ENCODE measurements at regions not wholly inside any gene's neighbourhood (a gene's known extent, or its start where the extent isn't known, plus 50 kb on each side); places are given as distances from the start of the nearest gene placed in this dataset.
"Not testable (repeated sequence)": the region's sequence is repeated elsewhere in the genome, so short reads cannot be mapped to it uniquely, and the experiment has no call there.

GRCh38 chr7:119994928-119995327, 278.0 kb upstream of the KCND2 start:
- ChIA-PET POLR2A (ENCODE audit: low non-redundant PET) (no interaction called here), CTCF (no interaction called here)
- no TSS peak for BruUV-seq (replicated peaks)
- no peak for DNase-seq (ENCODE audit: low spot score)
- Histone ChIP-seq H3K27ac (ENCODE audit: low read depth, low read length, poor library complexity, severe bottlenecking) (no peak overlapping the region), H3K36me3 (ENCODE audit: insufficient read depth, low read length, poor library complexity, severe bottlenecking) (no peaks in the 10 kb centered on the region), H3K4me3 (ENCODE audit: low read depth, low read length, poor library complexity, severe bottlenecking) (no peak overlapping the region), H3K9me3 (ENCODE audit: low read depth, low read length, poor library complexity, severe bottlenecking) (no peaks in the 10 kb centered on the region), H3K27me3 (replicated peaks; ENCODE audit: insufficient read depth, low read depth, low read length, poor library complexity) (no peaks in the 10 kb centered on the region), H3K4me1 (ENCODE audit: insufficient read depth, low read length, poor library complexity, severe bottlenecking) (no peaks in the 10 kb centered on the region)
- TF ChIP-seq EZH2 (IDR thresholded peaks at IDR 0.05; ENCODE audit: borderline replicate concordance, low read depth, low read length, poor library complexity, severe bottlenecking) = no peak
- TF ChIP-seq, protein P1, sequence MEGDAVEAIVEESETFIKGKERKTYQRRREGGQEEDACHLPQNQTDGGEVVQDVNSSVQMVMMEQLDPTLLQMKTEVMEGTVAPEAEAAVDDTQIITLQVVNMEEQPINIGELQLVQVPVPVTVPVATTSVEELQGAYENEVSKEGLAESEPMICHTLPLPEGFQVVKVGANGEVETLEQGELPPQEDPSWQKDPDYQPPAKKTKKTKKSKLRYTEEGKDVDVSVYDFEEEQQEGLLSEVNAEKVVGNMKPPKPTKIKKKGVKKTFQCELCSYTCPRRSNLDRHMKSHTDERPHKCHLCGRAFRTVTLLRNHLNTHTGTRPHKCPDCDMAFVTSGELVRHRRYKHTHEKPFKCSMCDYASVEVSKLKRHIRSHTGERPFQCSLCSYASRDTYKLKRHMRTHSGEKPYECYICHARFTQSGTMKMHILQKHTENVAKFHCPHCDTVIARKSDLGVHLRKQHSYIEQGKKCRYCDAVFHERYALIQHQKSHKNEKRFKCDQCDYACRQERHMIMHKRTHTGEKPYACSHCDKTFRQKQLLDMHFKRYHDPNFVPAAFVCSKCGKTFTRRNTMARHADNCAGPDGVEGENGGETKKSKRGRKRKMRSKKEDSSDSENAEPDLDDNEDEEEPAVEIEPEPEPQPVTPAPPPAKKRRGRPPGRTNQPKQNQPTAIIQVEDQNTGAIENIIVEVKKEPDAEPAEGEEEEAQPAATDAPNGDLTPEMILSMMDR (conservative IDR thresholded peaks at IDR 0.05; ENCODE audit: low read depth, low read length) = no peak
- intact Hi-C loops (cut with micrococcal nuclease; ENCODE audit: unreplicated experiment) = no loop called here

GRCh38 chr7:119996634-119997033, 276.3 kb upstream of the KCND2 start:
- Histone ChIP-seq H3K27me3 (replicated peaks; ENCODE audit: insufficient read depth, low read depth, low read length, poor library complexity) (no peaks in the 10 kb centered on the region), H3K36me3 (ENCODE audit: insufficient read depth, low read length, poor library complexity, severe bottlenecking) (no peaks in the 10 kb centered on the region), H3K9me3 (ENCODE audit: low read depth, low read length, poor library complexity, severe bottlenecking) (no peaks in the 10 kb centered on the region), H3K4me3 (ENCODE audit: low read depth, low read length, poor library complexity, severe bottlenecking) (no peak overlapping the region), H3K27ac (ENCODE audit: low read depth, low read length, poor library complexity, severe bottlenecking) (no peak overlapping the region), H3K4me1 (ENCODE audit: insufficient read depth, low read length, poor library complexity, severe bottlenecking) (no peaks in the 10 kb centered on the region)
- TF ChIP-seq EZH2 (IDR thresholded peaks at IDR 0.05; ENCODE audit: borderline replicate concordance, low read depth, low read length, poor library complexity, severe bottlenecking) = no peak
- intact Hi-C loops (cut with micrococcal nuclease; ENCODE audit: unreplicated experiment) = no loop called here
- ChIA-PET POLR2A (ENCODE audit: low non-redundant PET) (no interaction called here), CTCF (no interaction called here)
- BruUV-seq (replicated peaks) = no TSS peak
- DNase-seq (ENCODE audit: low spot score) = no peak

GRCh38 chr7:119999738-120000475, 273.1 kb upstream of the KCND2 start:
- H3K4me1 ChIP-seq (ENCODE audit: insufficient read depth, low read length, poor library complexity, severe bottlenecking) = no peaks in the 10 kb centered on the region
- no peaks in the 10 kb centered on the region for H3K27me3 ChIP-seq (replicated peaks; ENCODE audit: insufficient read depth, low read depth, low read length, poor library complexity)
- H3K27ac ChIP-seq (ENCODE audit: low read depth, low read length, poor library complexity, severe bottlenecking) = no peak overlapping the region
- no TSS peak for BruUV-seq (replicated peaks)
- no peak for TF ChIP-seq EZH2 (IDR thresholded peaks at IDR 0.05; ENCODE audit: borderline replicate concordance, low read depth, low read length, poor library complexity, severe bottlenecking)
- TF ChIP-seq, protein P1 (conservative IDR thresholded peaks at IDR 0.05; ENCODE audit: low read depth, low read length) = no peak
- CTCF ChIA-PET = no interaction called here
- no peak overlapping the region for H3K4me3 ChIP-seq (ENCODE audit: low read depth, low read length, poor library complexity, severe bottlenecking)
- H3K9me3 ChIP-seq (ENCODE audit: low read depth, low read length, poor library complexity, severe bottlenecking) = no peaks in the 10 kb centered on the region
- POLR2A ChIA-PET (ENCODE audit: low non-redundant PET) = no interaction called here
- no peak for DNase-seq (ENCODE audit: low spot score)
- no peaks in the 10 kb centered on the region for H3K36me3 ChIP-seq (ENCODE audit: insufficient read depth, low read length, poor library complexity, severe bottlenecking)
- intact Hi-C loops (cut with micrococcal nuclease; ENCODE audit: unreplicated experiment) = no loop called here

DNA sequence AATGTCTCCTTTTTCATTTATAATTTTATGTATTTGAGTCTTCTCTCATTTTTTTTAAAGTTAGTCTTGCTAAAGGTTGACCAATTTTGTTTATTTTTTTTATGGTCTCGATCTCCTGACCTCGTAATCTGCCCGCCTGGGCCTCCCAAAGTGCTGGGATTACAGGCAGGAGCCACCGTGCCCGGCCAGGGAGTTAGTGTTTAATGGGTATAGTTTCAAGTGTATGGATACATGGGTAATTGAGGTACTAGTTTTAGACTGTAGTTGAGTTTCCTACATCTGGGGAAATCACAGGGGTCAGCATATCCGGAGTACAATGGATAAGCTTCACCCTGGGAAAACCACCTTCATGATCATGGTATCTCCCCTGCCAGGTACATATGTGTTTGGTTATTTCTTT, 267.3 kb upstream of the KCND2 start:
- ChIA-PET POLR2A (ENCODE audit: low non-redundant PET) (no interaction called here), CTCF (no interaction called here)
- H3K27me3 ChIP-seq (replicated peaks; ENCODE audit: insufficient read depth, low read depth, low read length, poor library complexity) = no peaks in the 10 kb centered on the region
- H3K9me3 ChIP-seq (ENCODE audit: low read depth, low read length, poor library complexity, severe bottlenecking) = no peaks in the 10 kb centered on the region
- TF ChIP-seq EZH2 (IDR thresholded peaks at IDR 0.05; ENCODE audit: borderline replicate concordance, low read depth, low read length, poor library complexity, severe bottlenecking) = no peak
- TF ChIP-seq, protein P1 (conservative IDR thresholded peaks at IDR 0.05; ENCODE audit: low read depth, low read length) = no peak
- H3K36me3 ChIP-seq (ENCODE audit: insufficient read depth, low read length, poor library complexity, severe bottlenecking) = no peaks in the 10 kb centered on the region
- H3K4me3 ChIP-seq (ENCODE audit: low read depth, low read length, poor library complexity, severe bottlenecking) = no peak overlapping the region
- H3K4me1 ChIP-seq (ENCODE audit: insufficient read depth, low read length, poor library complexity, severe bottlenecking) = no peaks in the 10 kb centered on the region
- intact Hi-C loops (cut with micrococcal nuclease; ENCODE audit: unreplicated experiment) = no loop called here
- no peak overlapping the region for H3K27ac ChIP-seq (ENCODE audit: low read depth, low read length, poor library complexity, severe bottlenecking)
- no TSS peak for BruUV-seq (replicated peaks)
- no peak for DNase-seq (ENCODE audit: low spot score)

- intact Hi-C loops (cut with micrococcal nuclease; ENCODE audit: unreplicated experiment); H3K4me1 ChIP-seq (ENCODE audit: insufficient read depth, low read length, poor library complexity, severe bottlenecking); H3K9me3 ChIP-seq (ENCODE audit: low read depth, low read length, poor library complexity, severe bottlenecking); H3K27ac ChIP-seq (ENCODE audit: low read depth, low read length, poor library complexity, severe bottlenecking); CTCF ChIA-PET; H3K4me3 ChIP-seq (ENCODE audit: low read depth, low read length, poor library complexity, severe bottlenecking); H3K36me3 ChIP-seq (ENCODE audit: insufficient read depth, low read length, poor library complexity, severe bottlenecking); POLR2A ChIA-PET (ENCODE audit: low non-redundant PET); BruUV-seq (replicated peaks); DNase-seq (ENCODE audit: low spot score); H3K27me3 ChIP-seq (replicated peaks; ENCODE audit: insufficient read depth, low read depth, low read length, poor library complexity): not testable (repeated sequence)
Measured at GRCh38 chr7:120014301-120014700, 258.7 kb upstream of the KCND2 start.

Measured in A673 (cell line).